Fibroblast of upper back skin (primary cell): ENCODE measurements at regions not wholly inside any gene's neighbourhood (a gene's known extent, or its start where the extent isn't known, plus 50 kb on each side); places are given as distances from the start of the nearest gene placed in this dataset.
"Not testable (repeated sequence)": the region's sequence is repeated elsewhere in the genome, so short reads cannot be mapped to it uniquely, and the experiment has no call there.

ENCODE experiments used
- DNase-seq: peaks from one replicate; pipeline ENCODE4 v3.0.0-alpha.2; 2013

DNA sequence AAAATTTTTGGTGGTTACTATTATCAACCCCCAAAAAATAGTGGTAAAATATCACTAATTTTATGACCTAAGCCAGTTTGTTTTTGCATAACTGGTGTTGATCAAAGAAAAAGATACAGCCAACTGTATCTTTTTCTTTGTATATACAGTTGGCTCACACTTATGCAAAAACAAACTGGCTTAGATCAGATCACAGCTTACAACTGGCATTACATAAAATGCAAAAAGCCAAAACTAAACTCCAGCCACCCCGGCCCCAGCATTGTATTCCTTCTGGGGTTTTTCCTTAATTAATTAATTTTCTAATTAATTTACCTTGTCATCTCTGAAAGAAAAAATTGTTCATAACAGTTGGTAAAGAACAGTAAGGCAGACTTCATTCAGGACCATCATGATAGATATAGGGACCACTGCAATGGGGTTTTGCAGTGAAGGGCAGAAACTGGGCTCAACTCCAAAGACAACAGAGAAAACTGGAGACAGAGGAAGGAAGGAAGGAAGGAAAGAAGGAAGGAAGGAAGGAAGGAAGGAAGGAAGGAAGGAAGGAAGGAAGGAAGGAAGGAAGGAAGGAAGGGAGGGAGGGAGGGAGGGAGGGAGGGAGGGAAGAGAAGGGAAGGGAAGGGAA is 202.1 kb downstream of the HNRNPD start:
- DNase-seq = no peak

DNA sequence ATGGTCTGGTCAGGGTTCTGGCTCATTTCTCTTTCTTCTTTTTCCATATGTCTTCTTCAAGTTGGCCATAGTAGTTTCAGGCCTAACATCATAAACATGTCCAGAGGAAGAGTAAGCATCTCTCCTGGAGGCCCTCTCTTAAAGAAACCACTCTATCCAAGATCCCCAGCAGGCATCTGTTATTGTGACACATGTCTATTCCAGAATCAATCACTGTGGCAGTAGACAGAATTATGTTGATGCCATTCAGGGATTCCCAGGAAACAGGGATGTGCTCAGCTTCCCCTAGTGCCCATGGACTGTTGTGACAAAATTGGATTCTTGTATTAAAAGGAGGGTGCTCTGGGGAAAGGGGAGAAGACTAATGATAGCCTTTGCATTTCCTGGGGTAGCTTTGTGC is 224.0 kb downstream of the HNRNPD start:
- DNase-seq = no peak

- DNase-seq = no peak
These were observed 227.9 kb downstream of the HNRNPD start for GRCh38 chr4:82145850-82146249.

GRCh38 chr4:82140422-82140821 is 233.4 kb downstream of the HNRNPD start:
- DNase-seq = no peak

DNA sequence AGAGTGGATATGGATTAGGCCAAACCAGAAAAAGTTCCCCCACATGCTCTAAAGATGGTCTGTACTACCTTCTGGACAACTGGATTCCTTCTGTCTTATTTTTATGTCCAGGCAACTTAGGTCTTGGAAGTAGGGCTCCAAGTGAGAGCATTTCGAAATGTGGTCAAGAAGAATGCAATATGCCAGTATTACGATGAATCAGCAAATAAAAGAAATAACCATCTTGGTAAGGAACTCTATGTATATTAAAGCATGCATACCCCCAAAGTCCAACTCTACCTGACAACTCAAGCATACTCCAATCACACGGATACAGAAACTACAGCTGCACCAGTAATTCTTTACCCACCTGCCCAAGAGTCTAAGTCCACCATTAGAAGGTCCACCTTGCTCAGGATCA is 234.5 kb downstream of the HNRNPD start:
- no peak for DNase-seq

DNA sequence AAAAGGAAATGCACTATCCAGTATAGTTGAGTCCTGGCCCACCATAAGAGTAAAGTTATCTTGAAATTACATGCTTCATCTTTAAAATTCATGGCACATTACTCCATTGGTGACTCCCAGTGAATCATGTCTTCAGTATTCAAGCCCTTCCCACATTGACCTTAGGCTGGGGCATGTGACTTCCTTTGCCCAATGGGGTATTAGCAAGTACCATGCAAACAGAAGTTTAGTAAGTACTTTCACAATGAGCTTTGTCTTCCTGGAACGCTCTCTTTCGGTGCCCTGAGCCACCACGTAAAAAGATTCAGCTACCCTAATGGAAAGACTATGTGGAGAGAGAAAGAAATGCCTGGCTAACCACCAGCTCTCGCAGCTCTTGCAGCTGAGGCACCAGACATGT is 235.4 kb downstream of the HNRNPD start:
- DNase-seq = no peak

- DNase-seq = no peak
These were observed 237.5 kb downstream of the HNRNPD start for GRCh38 chr4:82136161-82136801.

DNA sequence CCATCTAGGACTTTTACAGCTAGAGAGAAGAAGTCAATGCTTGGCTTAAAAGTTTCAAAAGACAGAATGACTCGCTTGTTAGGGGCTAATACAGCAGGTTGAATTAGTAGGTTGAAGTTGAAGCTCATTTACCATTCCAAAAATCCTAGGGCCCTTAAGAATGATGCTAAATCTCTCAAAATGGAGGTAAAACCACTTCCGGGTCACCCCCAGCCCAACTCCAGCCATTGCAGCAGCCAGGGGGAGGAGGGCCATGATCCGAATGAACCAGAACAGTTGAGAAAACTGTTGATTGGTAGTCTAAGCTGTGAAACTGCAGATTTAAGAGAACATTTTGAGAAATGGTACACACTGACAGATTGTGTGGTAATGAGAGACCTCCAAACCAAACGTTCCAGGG is 245.4 kb downstream of the HNRNPD start:
- no peak for DNase-seq

- DNase-seq = no peak
These were observed 247.2 kb downstream of the HNRNPD start for GRCh38 chr4:82126512-82127040.

- no peak for DNase-seq
These were observed 247.9 kb downstream of the HNRNPD start for GRCh38 chr4:82125787-82126297.

GRCh38 chr4:82124932-82125786 is 248.6 kb downstream of the HNRNPD start:
- DNase-seq = no peak

GRCh38 chr4:82124365-82124764 is 249.4 kb downstream of the HNRNPD start:
- no peak for DNase-seq

- no peak for DNase-seq
These were observed 249.9 kb downstream of the HNRNPD start for GRCh38 chr4:82123934-82124333.

- not testable (repeated sequence) for DNase-seq
These were observed 258.6 kb downstream of the HNRNPD start for GRCh38 chr4:82115183-82115582.

GRCh38 chr4:82108506-82108905 is 265.3 kb downstream of the HNRNPD start:
- DNase-seq = no peak

DNA sequence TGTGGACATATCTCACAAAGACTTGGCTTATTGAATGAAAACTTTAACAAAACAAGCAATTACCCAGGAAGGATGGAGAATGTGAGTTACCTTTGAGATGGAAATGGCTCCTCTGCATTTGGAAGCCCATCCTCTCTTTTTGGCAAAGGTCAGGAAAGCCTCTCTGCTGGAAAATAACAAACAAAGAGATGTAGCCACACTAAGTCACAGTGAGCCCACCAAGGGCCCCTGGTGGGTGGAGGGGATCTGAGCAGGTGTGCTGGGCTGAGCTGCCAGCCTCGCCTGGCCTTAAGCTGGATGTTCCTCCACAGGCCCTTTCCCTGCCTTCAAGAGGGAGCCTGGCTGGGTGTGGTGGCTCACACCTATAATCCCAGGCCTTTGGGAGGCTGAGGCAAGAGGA is 269.2 kb downstream of the HNRNPD start:
- no peak for DNase-seq

- DNase-seq = peak; percentile 6
These were observed 273.7 kb downstream of the HNRNPD start for GRCh38 chr4:82099928-82100579.

DNA sequence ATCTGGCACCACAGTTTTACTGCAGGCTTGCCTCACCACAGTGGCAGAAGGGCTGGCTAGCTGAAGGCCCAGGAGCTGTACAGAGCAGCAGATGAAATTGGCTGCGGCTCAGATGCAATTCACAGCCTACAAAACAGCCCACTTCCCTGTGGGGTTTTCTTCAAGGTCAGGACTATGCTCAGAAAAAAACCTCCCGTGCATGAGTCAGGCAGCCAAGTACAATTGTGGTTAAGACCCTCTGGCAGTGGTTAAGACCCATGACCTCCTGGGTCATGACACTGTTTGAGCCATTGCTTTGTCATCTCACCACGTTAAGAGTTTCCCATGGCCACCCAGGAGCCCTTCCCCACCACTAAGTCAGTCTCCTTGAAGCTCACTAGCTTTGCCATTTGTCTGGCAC is 276.3 kb downstream of the HNRNPD start:
- peak; percentile 3 for DNase-seq

DNA sequence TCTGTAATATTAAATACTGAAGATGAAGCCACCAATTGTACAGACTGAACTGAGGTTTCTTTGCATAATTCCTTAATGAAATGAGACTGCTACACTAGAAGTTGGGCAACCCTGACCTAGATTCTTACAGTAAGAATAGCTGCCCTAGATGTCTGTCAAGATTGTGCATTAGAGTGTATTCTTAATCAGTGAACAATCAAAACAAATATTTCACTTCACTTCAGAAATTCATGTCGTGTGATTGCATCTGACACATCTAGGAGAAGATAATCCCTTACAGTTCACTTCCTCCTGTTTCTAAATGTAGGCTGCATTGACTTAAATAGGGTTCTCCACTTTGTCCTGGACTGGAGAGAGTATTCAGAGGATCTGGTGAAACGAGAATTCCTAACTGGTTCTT is 283.1 kb downstream of the HNRNPD start:
- DNase-seq = no peak

- no peak for DNase-seq
These were observed 289.0 kb downstream of the HNRNPD start for GRCh38 chr4:82084747-82085146.

GRCh38 chr4:82077471-82077995 is 296.3 kb downstream of the HNRNPD start:
- DNase-seq = not testable (repeated sequence)

GRCh38 chr4:82076809-82077208 is 297.0 kb downstream of the HNRNPD start:
- DNase-seq = no peak

DNA sequence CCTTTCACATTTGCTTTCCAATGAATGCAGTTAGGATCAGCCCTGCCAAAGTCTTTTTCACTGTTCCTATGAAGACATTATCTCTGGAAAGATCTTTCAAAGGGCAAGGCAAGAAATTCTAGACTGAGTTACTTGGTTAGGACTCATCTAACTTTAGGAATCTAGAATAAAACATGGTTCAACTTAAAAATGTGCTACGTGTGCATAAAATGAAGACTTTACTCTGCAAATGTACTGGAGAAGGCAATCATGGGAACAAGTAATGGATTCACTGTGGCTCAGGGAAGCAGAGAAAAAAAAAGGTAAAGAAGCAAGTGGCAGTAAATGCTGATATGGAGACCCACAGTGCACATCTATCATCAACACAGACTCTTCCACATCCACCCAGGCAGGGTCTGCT is 297.4 kb downstream of the HNRNPD start:
- no peak for DNase-seq
